HCT116 (cell line): ENCODE measurements at regions not wholly inside any gene's neighbourhood (a gene's known extent, or its start where the extent isn't known, plus 50 kb on each side); places are given as distances from the start of the nearest gene placed in this dataset.

ENCODE experiments used
- CTCF ChIP-seq, 3 experiments: fragments of 200-600 bp in 1 of 3; sonication (generic) in 1 of 3; IDR thresholded peaks in 2 of 3; conservative IDR thresholded peaks in 1 of 3; 2 replicates each; pipeline ENCODE4 v1.5.1; 2012 to 2017; ENCODE audit warnings: low read depth in 2 of 3, low read length in 2 of 3, antibody characterized with exemption in 1 of 3, borderline replicate concordance in 1 of 3, control low read depth in 1 of 3, mild to moderate bottlenecking in 1 of 3, mixed read lengths in 1 of 3, mixed run types in 1 of 3, moderate library complexity in 1 of 3; ENCODE audit not compliant: insufficient read depth in 1 of 3
- ELF1 ChIP-seq: IDR thresholded peaks from 2 replicates; pipeline ENCODE4 v1.6.1; 2012; ENCODE audit warnings: low read depth, borderline replicate concordance
- EZH2 ChIP-seq: fragments of 200-600 bp; sonication (generic); IDR thresholded peaks from 2 replicates; pipeline ENCODE4 v1.6.1; 2017; ENCODE audit warnings: antibody characterized with exemption, mixed run types
- EZH2phosphoT487 ChIP-seq: fragments of 200-600 bp; IDR thresholded peaks from 2 replicates; pipeline ENCODE4 v1.6.1; 2018; ENCODE audit warnings: antibody characterized with exemption, borderline replicate concordance
- POLR2A ChIP-seq: IDR thresholded peaks from 2 replicates; pipeline ENCODE4 v1.7.0; 2011; ENCODE audit warnings: borderline replicate concordance; ENCODE audit not compliant: insufficient read depth, insufficient read length; ENCODE audit errors: extremely low read depth
- POLR2AphosphoS5 ChIP-seq: IDR thresholded peaks from 2 replicates; pipeline ENCODE4 v1.6.1; 2011; ENCODE audit warnings: mild to moderate bottlenecking, low read depth, low read length, moderate library complexity
- SP1 ChIP-seq: IDR thresholded peaks from 2 replicates; pipeline ENCODE4 v1.6.1; 2012; ENCODE audit warnings: low read depth
- TCF7L2 ChIP-seq: IDR thresholded peaks from 2 replicates; pipeline ENCODE4 v1.7.0; 2011; ENCODE audit warnings: borderline replicate concordance, inconsistent platforms; ENCODE audit not compliant: insufficient read depth, insufficient read length; ENCODE audit errors: extremely low read depth
- ZFX ChIP-seq: fragments of 450-650 bp; IDR thresholded peaks from 2 replicates; pipeline ENCODE4 v1.6.1; 2017

- no peak for TF ChIP-seq ZFX
- no peak for TF ChIP-seq CTCF (IDR thresholded peaks at IDR 0.05 in 2 of 3, conservative IDR thresholded peaks at IDR 0.05 in 1 of 3; ENCODE audit: borderline replicate concordance in 1 of 3, insufficient read depth in 1 of 3, low read depth in 2 of 3, low read length in 2 of 3)
- TF ChIP-seq TCF7L2, result no peak
- no peak for TF ChIP-seq EZH2phosphoT487
- TF ChIP-seq POLR2AphosphoS5, result no peak
- TF ChIP-seq EZH2, result no peak
- TF ChIP-seq POLR2A, result no peak
- no peak for TF ChIP-seq SP1
- TF ChIP-seq ELF1, result no peak
Measured at GRCh38 chr18:42561521-42561920, 554.0 kb downstream of the RIT2 start.
